GM19463 (cell line): ENCODE measurements at regions not wholly inside any gene's neighbourhood (a gene's known extent, or its start where the extent isn't known, plus 50 kb on each side); places are given as distances from the start of the nearest gene placed in this dataset.
"Not testable (repeated sequence)": the region's sequence is repeated elsewhere in the genome, so short reads cannot be mapped to it uniquely, and the experiment has no call there.

Source experiments
- ATAC-seq: cut with Tn5 transposase; IDR thresholded peaks from one replicate; pipeline ENCODE4 v1.9.1; 2021; ENCODE audit warnings: mild to moderate bottlenecking, moderate library complexity; ENCODE audit not compliant: unreplicated experiment

- no peak for ATAC-seq
Measured at GRCh38 chrX:121635141-121635540, 587.7 kb downstream of the GLUD2 start.

DNA sequence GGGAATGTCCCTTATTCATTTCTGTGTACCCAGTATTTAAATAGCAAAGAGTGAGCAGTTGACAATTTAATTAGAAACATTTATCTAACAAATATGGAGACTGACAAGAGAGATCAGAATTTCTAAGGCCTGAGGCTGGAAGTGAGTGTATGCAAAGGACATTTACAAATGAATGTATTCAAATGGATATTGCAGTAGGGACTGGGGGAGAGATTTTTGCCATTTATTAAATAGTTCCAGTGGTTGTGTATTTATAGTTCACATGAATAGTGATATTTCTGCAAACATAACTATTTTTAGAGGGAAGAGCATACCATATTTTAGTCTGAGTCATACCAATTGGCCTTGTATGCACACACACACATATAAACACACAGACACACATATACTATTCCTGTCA lies 592.4 kb downstream of the GLUD2 start:
- no peak for ATAC-seq

GRCh38 chrX:121641560-121641959 lies 594.1 kb downstream of the GLUD2 start:
- no peak for ATAC-seq

- ATAC-seq: no peak
Measured at GRCh38 chrX:121642415-121642814, 595.0 kb downstream of the GLUD2 start.

GRCh38 chrX:121649417-121649816 lies 602.0 kb downstream of the GLUD2 start:
- no peak for ATAC-seq

DNA sequence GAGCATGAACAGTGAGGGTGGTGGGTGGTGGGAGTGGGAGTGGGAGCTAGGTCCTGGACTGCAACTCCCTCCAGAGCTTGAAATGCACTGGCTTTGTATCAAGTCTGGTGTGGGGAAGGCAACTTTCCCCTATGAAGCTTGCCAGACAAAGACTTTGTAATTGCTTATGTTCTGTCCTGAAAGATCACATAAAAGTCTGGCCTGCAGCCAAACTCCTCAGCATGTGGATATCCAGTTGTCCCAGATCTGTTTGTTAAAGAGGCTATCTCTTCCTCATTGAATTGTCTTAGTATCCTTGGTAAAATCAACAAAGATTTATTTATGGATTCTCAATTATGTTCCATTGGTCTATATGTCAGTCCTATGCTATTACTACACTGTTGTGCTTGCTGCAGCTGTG lies 607.9 kb downstream of the GLUD2 start:
- no peak for ATAC-seq

DNA sequence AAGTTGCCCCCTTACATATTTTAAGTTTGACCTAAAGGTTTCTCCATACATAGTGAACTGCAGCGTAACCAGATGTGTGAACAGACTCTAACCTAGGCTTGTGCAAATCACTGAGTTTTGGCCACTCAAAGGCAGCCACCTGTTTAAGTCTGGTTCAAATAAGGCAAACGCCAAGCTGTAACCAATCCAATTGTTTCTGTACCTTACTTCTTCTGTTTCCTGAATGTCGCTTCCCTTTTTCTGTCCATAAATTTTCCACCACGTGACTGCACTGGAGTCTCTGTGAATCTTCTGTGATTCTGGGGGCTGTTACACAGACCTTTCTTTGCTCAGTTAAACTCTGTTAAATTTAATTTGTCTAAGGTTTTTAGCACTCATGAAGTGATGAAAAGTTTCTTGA lies 618.8 kb downstream of the GLUD2 start:
- no peak for ATAC-seq

DNA sequence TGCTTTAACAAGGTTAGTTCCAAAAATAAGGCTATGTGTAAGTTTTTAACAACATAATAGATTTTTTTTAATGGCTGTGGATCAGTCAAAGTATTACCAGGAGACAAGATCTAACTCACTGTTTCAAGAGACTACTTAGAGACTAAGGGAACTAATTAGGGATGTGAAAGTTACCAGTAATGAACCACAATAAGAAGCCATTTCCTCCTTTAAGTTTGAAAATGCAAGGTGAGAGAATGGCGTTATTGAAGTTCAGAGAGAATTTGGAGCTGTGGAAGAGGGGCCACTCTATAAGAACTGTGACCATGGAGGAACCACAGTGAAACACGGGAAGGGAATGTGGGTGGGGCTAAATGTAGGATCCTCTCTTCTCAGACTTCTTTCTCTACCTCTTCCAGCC lies 624.2 kb downstream of the GLUD2 start:
- ATAC-seq: no peak

GRCh38 chrX:121709236-121709635 lies 661.8 kb downstream of the GLUD2 start:
- ATAC-seq: not testable (repeated sequence)

- no peak for ATAC-seq
Measured at GRCh38 chrX:121733514-121733913, 686.1 kb downstream of the GLUD2 start.

GRCh38 chrX:121746105-121746504 lies 698.7 kb downstream of the GLUD2 start:
- no peak for ATAC-seq

DNA sequence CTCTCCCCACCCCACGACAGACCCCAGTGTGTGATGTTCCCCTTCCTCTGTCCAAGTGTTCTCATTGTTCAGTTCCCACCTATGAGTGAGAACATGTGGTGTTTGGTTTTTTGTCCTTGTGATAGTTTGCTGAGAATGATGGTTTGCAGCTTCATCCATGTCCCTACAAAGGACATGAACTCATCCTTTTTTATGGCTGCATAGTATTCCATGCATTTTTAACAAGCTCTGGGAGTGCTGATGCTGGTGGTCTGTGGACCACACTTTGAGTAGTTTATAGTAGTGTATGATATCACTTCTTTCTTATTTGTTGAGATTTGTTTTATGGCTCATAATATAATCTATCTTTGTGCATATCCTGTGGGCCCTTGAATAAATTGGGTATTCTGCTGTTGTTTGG lies 706.2 kb downstream of the GLUD2 start:
- not testable (repeated sequence) for ATAC-seq

GRCh38 chrX:121754301-121754700 lies 706.9 kb downstream of the GLUD2 start:
- ATAC-seq: no peak

DNA sequence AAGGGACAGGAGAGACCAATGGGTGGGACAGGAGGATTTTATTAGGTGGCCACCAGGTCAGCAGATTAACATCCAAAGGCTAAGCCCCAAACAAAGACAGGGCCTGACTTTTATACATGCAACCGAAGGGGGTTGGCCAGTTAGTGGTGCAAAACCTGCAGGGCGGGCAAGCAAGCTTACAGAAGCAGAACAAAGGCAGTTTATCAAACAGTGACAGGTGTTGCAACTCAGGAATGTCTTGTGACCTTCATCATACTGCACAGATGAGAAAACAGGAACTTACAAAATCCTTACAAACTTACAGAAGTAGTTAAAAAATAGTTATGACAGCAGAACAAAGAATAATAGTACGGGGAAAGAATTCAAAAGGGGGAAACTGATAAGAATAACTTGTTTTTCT lies 708.1 kb downstream of the GLUD2 start:
- ATAC-seq: no peak

GRCh38 chrX:121761845-121762244 lies 714.4 kb downstream of the GLUD2 start:
- no peak for ATAC-seq

DNA sequence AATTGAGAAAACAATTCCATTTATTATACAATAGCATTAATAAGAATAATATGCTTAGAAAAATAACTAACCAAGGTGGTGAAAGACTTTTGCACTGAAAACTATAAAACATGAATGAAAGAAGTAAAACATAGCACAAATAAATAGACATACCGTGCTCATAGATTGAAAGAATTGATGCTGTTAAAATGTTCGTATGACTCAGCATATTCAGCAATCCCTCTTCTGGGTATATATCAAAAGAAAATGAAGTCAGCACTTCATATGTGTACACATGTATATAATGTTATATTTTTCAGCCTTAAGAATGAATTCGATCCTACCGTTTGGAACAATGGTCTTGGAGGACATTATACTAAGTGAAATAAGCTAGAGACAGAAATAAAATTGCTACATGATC lies 716.3 kb downstream of the GLUD2 start:
- no peak for ATAC-seq

GRCh38 chrX:121768210-121768609 lies 720.8 kb downstream of the GLUD2 start:
- ATAC-seq: not testable (repeated sequence)

DNA sequence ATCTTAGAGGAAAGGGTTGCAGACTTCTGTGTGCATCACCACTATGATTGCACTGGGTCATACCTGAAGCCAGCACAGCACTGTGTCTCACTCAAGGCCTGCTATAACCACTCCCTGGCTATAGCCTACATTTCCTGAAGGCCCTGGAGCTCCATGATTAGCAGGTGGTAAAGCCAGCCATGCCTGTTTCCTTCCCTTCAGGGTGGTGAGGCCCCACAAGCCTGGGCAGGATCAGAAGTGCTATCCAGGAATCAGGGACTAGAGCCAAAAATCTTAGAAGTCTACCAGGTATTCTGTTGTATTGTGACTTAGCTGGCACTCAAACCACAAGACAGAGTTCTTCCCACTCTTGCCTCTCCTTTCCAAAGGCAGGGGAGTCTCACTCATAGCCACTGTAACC lies 734.6 kb downstream of the GLUD2 start:
- ATAC-seq: no peak

- ATAC-seq: no peak
Measured at GRCh38 chrX:121782544-121782943, 735.1 kb downstream of the GLUD2 start.

GRCh38 chrX:121782976-121783375 lies 735.6 kb downstream of the GLUD2 start:
- ATAC-seq: no peak

DNA sequence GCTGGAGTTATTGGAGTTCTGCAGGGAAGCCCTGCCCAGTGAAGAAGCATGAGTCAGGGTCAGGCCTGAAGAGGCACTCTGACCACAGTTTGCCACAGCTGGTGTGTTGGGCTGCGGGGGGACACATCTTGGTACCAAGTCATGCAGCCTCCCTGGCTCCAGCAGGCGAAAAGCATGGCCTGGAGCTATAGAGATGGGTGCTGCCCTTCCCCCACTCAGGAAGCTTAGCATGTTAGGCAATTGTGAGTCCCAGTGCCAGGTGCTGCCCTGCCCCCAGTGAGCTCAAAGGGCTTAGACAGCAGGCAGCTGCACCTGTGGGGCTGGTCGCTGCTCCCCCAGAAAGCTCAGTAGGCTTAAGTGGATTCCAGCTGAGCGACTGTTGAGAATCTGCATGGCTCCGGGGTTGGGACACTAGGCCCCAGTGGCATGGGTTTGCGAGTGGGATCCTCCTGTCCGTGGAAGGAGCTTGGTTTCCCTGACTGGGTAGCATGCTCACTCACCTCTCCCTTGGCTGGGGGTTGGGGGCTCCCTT lies 755.5 kb downstream of the GLUD2 start:
- no peak for ATAC-seq

DNA sequence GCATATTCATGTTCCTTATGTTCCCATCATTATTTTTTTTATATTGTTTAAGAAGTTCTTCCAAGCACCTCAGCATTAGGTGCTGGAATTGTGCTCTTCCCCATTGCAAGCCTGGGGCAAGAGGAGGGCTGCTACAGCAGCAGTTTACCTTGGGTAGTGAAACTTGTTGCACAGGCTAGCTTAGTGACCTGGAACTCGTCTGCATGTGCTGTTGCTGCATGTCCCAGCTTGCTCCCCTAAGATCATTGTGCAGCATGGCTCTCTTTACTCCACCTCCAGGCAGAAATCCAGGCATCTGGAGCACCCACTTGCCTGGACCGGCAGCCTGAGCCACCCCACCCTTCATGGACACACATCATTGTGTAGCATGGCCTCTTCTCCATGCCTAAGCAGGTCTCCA lies 776.0 kb downstream of the GLUD2 start:
- ATAC-seq: no peak

- ATAC-seq: no peak
Measured at GRCh38 chrX:121831601-121832000, 784.2 kb downstream of the GLUD2 start.

DNA sequence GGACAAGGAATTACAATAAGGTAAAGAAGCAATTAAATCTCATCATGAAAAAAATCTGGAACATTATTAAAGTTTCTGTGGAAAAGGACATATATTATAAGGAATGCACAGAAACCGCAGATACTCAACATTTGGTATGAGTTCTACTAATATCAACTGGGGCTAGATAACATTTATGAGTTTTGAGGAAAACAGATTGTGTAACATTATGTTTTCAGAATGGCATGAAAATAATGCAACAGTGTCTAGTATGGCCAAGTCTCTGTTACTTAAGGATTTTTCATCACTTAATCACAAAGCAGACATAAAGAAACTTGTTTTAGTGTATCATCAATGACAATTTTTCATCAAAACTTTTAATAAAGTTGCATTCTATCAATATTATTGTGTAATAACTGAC lies 785.0 kb downstream of the GLUD2 start:
- ATAC-seq: no peak
